H9 (cell line): ENCODE measurements at regions not wholly inside any gene's neighbourhood (a gene's known extent, or its start where the extent isn't known, plus 50 kb on each side); places are given as distances from the start of the nearest gene placed in this dataset.

Source experiments
- DNase-seq: peaks from one replicate; pipeline ENCODE4 v3.0.0-alpha.2; 2017
- H2AFZ ChIP-seq: one replicate; pipeline ENCODE4 v1.6.1; 2013; ENCODE audit warnings: mild to moderate bottlenecking, low read length, control low read depth, moderate library complexity
- H2AK5ac ChIP-seq: 2 replicates; pipeline ENCODE4 v1.6.1; 2013; ENCODE audit warnings: low read length, control low read depth, mixed read lengths; ENCODE audit not compliant: insufficient read length
- H2BK120ac ChIP-seq: one replicate; pipeline ENCODE4 v1.6.1; 2013; ENCODE audit warnings: low read depth, mild to moderate bottlenecking, low read length, control low read depth, inconsistent platforms; ENCODE audit not compliant: poor library complexity, severe bottlenecking
- H2BK12ac ChIP-seq: 2 replicates; pipeline ENCODE4 v1.6.1; 2013; ENCODE audit warnings: low read length, control low read depth, mixed read lengths, low read depth; ENCODE audit not compliant: insufficient read length
- H2BK15ac ChIP-seq: 2 replicates; pipeline ENCODE4 v1.6.1; 2013; ENCODE audit warnings: low read depth, low read length, control low read depth
- H2BK20ac ChIP-seq: one replicate; pipeline ENCODE4 v1.6.1; 2013; ENCODE audit warnings: low read depth, mild to moderate bottlenecking, low read length, control low read depth, inconsistent platforms; ENCODE audit not compliant: poor library complexity, severe bottlenecking
- H2BK5ac ChIP-seq: 2 replicates; pipeline ENCODE4 v1.6.1; 2013; ENCODE audit warnings: low read length, control low read depth, mixed read lengths; ENCODE audit not compliant: insufficient read length
- H3K14ac ChIP-seq: 2 replicates; pipeline ENCODE4 v1.6.1; 2013; ENCODE audit warnings: low read length, control low read depth; ENCODE audit not compliant: insufficient read depth
- H3K18ac ChIP-seq: 2 replicates; pipeline ENCODE4 v1.6.1; 2013; ENCODE audit warnings: low read depth, mild to moderate bottlenecking, mixed read lengths, low read length, control low read depth; ENCODE audit not compliant: insufficient read length
- H3K23ac ChIP-seq: 2 replicates; pipeline ENCODE4 v1.6.1; 2013; ENCODE audit warnings: low read length, control low read depth, mixed read lengths, low read depth; ENCODE audit not compliant: insufficient read length
- H3K23me2 ChIP-seq: 2 replicates; pipeline ENCODE4 v1.6.1; 2013; ENCODE audit warnings: low read depth, mild to moderate bottlenecking, mixed read lengths, low read length, control low read depth; ENCODE audit not compliant: insufficient read length, poor library complexity, severe bottlenecking
- H3K27ac ChIP-seq: 2 replicates; pipeline ENCODE4 v1.5.1; 2013; ENCODE audit warnings: low read length, control low read depth, mixed read lengths, low read depth; ENCODE audit not compliant: insufficient read length
- H3K27me3 ChIP-seq: 2 replicates; pipeline ENCODE4 v1.6.1; 2013; ENCODE audit warnings: low read length, control low read depth, inconsistent platforms; ENCODE audit not compliant: insufficient read depth
- H3K4ac ChIP-seq: 2 replicates; pipeline ENCODE4 v1.6.1; 2013; ENCODE audit warnings: low read depth, mild to moderate bottlenecking, control low read depth, inconsistent platforms, low read length, moderate library complexity
- H3K4me1 ChIP-seq: 2 replicates; pipeline ENCODE4 v1.6.1; 2013; ENCODE audit warnings: low read length, control low read depth, inconsistent platforms; ENCODE audit not compliant: insufficient read depth
- H3K4me2 ChIP-seq: 2 replicates; pipeline ENCODE4 v1.6.1; 2013; ENCODE audit warnings: low read length, control low read depth, mixed read lengths; ENCODE audit not compliant: insufficient read length, insufficient read depth
- H3K56ac ChIP-seq: 2 replicates; pipeline ENCODE4 v1.6.1; 2013; ENCODE audit warnings: low read depth, mild to moderate bottlenecking, mixed read lengths, low read length, control low read depth; ENCODE audit not compliant: insufficient read length
- H3K79me1 ChIP-seq: 2 replicates; pipeline ENCODE4 v1.6.1; 2013; ENCODE audit warnings: low read depth, mild to moderate bottlenecking, moderate library complexity, low read length, control low read depth, inconsistent platforms; ENCODE audit not compliant: insufficient read depth, poor library complexity, severe bottlenecking
- H3K79me2 ChIP-seq: 2 replicates; pipeline ENCODE4 v1.6.1; 2013; ENCODE audit warnings: low read length, control low read depth, inconsistent platforms; ENCODE audit not compliant: insufficient read depth
- H3K9ac ChIP-seq: 2 replicates; pipeline ENCODE4 v1.6.1; 2013; ENCODE audit warnings: low read length, control low read depth, mixed read lengths; ENCODE audit not compliant: insufficient read length; ENCODE audit errors: extremely low read depth
- H3K9me3 ChIP-seq: one replicate; pipeline ENCODE4 v1.6.1; 2013; ENCODE audit warnings: low read depth, low read length, inconsistent platforms; ENCODE audit not compliant: control insufficient read depth
- H3T11ph ChIP-seq: one replicate; pipeline ENCODE4 v1.6.1; 2013; ENCODE audit warnings: mild to moderate bottlenecking, low read length, control low read depth, inconsistent platforms
- H4K20me1 ChIP-seq: one replicate; pipeline ENCODE4 v1.6.1; 2013; ENCODE audit not compliant: control insufficient read depth, insufficient read length, insufficient read depth
- H4K5ac ChIP-seq: 2 replicates; pipeline ENCODE4 v1.6.1; 2013; ENCODE audit warnings: low read depth, mild to moderate bottlenecking, mixed read lengths, low read length, control low read depth; ENCODE audit not compliant: insufficient read length
- H4K8ac ChIP-seq: replicated peaks from 2 replicates; pipeline ENCODE4 v1.6.1; 2013; ENCODE audit warnings: low read length, control low read depth, mixed read lengths, low read depth; ENCODE audit not compliant: insufficient read length
- H4K91ac ChIP-seq: 2 replicates; pipeline ENCODE4 v1.6.1; 2013; ENCODE audit warnings: low read depth, mild to moderate bottlenecking, moderate library complexity, mixed read lengths, low read length, control low read depth; ENCODE audit not compliant: insufficient read length
- H3K27ac Mint-ChIP-seq, 3 experiments: 2 replicates in 2 of 3; 3 replicates in 1 of 3; pipeline ENCODE4 v1.8.0; 2020 to 2021; ENCODE audit warnings: mixed read lengths in 3 of 3, mild to moderate bottlenecking in 1 of 3, moderate library complexity in 1 of 3
- H3K27me3 Mint-ChIP-seq: 2 replicates; pipeline ENCODE4 v1.8.0; 2021; ENCODE audit warnings: low read depth, mild to moderate bottlenecking, moderate library complexity, mixed read lengths
- H3K36me3 Mint-ChIP-seq, 3 experiments: 2 replicates in 2 of 3; 3 replicates in 1 of 3; pipeline ENCODE4 v1.8.0; 2020 to 2021; ENCODE audit warnings: low read depth in 3 of 3, mixed read lengths in 3 of 3; ENCODE audit not compliant: insufficient read depth in 1 of 3
- H3K4me1 Mint-ChIP-seq, 2 experiments: 2 replicates each; pipeline ENCODE4 v1.8.0; 2020; ENCODE audit warnings: mixed read lengths in 2 of 2
- H3K4me3 Mint-ChIP-seq, 2 experiments: 2 replicates in 1 of 2; 3 replicates in 1 of 2; pipeline ENCODE4 v1.8.0; 2020 to 2021; ENCODE audit warnings: mild to moderate bottlenecking in 2 of 2, mixed read lengths in 2 of 2, moderate library complexity in 1 of 2
- H3K9me3 Mint-ChIP-seq, 2 experiments: 2 replicates in 1 of 2; 3 replicates in 1 of 2; pipeline ENCODE4 v1.8.0; 2020; ENCODE audit warnings: mild to moderate bottlenecking in 2 of 2, mixed read lengths in 2 of 2, moderate library complexity in 1 of 2
- CTCF ChIP-seq: fragments of 200-600 bp; sonication (generic); conservative IDR thresholded peaks from 3 replicates; pipeline ENCODE4 v1.8.0; 2021; ENCODE audit warnings: antibody characterized with exemption, mild to moderate bottlenecking
- WGBS: extraction: QIAGEN DNeasy Blood & Tissue Kit; methylation state at CpG from one replicate; pipeline ENCODE4 v1.1.7; 2013; ENCODE audit warnings: missing lambda C conversion rate, low lambda C conversion rate, mixed read lengths; ENCODE audit not compliant: insufficient read length; ENCODE audit errors: extremely low coverage; 5-methylcytosine and 5-hydroxymethylcytosine counted together

DNA sequence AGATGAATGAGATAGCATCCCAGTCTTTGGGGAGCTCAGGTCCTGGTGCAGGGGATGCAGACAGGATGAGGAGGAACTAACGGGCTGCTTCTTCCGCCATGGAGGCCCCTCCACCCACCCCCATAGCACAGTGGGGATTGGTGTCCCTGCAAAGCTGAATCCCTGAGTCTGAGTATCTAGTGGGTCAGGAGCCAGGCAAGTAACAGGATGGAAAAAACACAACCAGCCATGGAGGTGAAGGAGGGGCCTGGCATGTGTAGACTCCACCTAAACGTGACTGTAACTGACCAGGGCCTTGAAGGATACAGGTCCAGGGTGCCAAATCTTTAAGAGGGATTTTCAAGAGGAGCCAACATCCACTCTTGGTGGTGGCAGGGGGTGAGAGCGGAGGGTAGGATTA, 327.8 kb upstream of the MSX2 start:
- no peaks in the 10 kb centered on the region; the same call in 1 of the 2 replicates for H3K4me1 ChIP-seq
- H3K9ac ChIP-seq = no peak overlapping the region
- no peak overlapping the region for H4K8ac ChIP-seq
- no peaks in the 10 kb centered on the region for H3K9me3 ChIP-seq
- no peak overlapping the region for H2BK20ac ChIP-seq
- no peak overlapping the region for H2AK5ac ChIP-seq
- no peak overlapping the region for H3T11ph ChIP-seq
- no peaks in the 10 kb centered on the region for H3K23me2 ChIP-seq
- H3K4me2 ChIP-seq = no peak overlapping the region
- H3K4ac ChIP-seq = no peak overlapping the region
- Mint-ChIP-seq H3K27me3 (peaks cover 26% of the 10 kb centered on the region), H3K4me3 (no peak overlapping the region), H3K36me3 (no peaks in the 10 kb centered on the region), H3K27ac (no peak overlapping the region), H3K4me1 (peaks cover under 1 to 3% of the 10 kb centered on the region in 2 experiments; a peak in 1 of 4 replicates), H3K9me3 (no peaks in the 10 kb centered on the region)
- no peaks in the 10 kb centered on the region for H3K79me1 ChIP-seq
- no CpG with 5 or more reads among the region's 4 CpGs for WGBS
- H2BK15ac ChIP-seq = no peak overlapping the region
- H2BK5ac ChIP-seq = no peak overlapping the region
- no peak overlapping the region for H3K56ac ChIP-seq
- H2BK120ac ChIP-seq = no peak overlapping the region
- no peak overlapping the region for H3K18ac ChIP-seq
- H3K27ac ChIP-seq = no peak overlapping the region
- DNase-seq = no peak
- H4K5ac ChIP-seq = no peak overlapping the region
- H3K27me3 ChIP-seq = no peaks in the 10 kb centered on the region
- H3K14ac ChIP-seq = no peak overlapping the region; the same call in 1 of the 2 replicates
- H3K23ac ChIP-seq = no peak overlapping the region
- TF ChIP-seq CTCF = no peak
- no peaks in the 10 kb centered on the region for H4K20me1 ChIP-seq
- H3K79me2 ChIP-seq = no peaks in the 10 kb centered on the region
- no peak overlapping the region for H4K91ac ChIP-seq
- no peak overlapping the region for H2AFZ ChIP-seq
- no peak overlapping the region for H2BK12ac ChIP-seq
